ENCODE measurements at regions not wholly inside any gene's neighbourhood (a gene's known extent, or its start where the extent isn't known, plus 50 kb on each side); places are given as distances from the start of the nearest gene placed in this dataset.
A peak's percentile ranks its signal among the peaks of the same experiment; 100 is the strongest.

DNA sequence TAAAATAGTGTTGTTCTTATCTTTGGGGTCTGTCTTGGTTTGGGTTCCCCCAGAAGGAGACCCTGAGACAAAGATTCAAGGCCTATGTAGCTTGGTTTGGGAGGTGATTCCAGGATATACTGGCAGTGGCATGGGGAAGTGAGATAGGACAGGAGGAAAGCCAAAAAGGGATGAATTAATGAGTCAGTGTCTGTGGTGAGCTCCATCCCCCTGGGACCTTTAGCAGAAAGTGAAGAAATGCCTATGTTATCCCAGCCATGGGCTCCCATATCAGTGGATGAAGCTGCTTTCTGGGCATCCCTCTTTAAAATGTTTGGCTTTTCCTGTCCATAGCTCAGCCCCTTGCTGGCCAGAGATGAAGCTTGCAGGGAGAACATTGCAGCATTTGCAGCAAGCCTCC lies 217.0 kb upstream of the CTBP2 start:
- TF ChIP-seq, protein P1, sequence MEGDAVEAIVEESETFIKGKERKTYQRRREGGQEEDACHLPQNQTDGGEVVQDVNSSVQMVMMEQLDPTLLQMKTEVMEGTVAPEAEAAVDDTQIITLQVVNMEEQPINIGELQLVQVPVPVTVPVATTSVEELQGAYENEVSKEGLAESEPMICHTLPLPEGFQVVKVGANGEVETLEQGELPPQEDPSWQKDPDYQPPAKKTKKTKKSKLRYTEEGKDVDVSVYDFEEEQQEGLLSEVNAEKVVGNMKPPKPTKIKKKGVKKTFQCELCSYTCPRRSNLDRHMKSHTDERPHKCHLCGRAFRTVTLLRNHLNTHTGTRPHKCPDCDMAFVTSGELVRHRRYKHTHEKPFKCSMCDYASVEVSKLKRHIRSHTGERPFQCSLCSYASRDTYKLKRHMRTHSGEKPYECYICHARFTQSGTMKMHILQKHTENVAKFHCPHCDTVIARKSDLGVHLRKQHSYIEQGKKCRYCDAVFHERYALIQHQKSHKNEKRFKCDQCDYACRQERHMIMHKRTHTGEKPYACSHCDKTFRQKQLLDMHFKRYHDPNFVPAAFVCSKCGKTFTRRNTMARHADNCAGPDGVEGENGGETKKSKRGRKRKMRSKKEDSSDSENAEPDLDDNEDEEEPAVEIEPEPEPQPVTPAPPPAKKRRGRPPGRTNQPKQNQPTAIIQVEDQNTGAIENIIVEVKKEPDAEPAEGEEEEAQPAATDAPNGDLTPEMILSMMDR (IDR thresholded peaks at IDR 0.05; ENCODE audit: insufficient read depth, low read length, poor library complexity, severe bottlenecking), result no peak
- no peak overlapping the region for H3K4me3 ChIP-seq (ENCODE audit: low read depth, low read length)
- DNase-seq (ENCODE audit: low read depth), result no peak
- H3K36me3 ChIP-seq (ENCODE audit: control insufficient read depth, insufficient read depth, low read length), result no peaks in the 10 kb centered on the region
- H3K27me3 ChIP-seq (ENCODE audit: control insufficient read depth, insufficient read depth, low read length), result no peaks in the 10 kb centered on the region

DNA sequence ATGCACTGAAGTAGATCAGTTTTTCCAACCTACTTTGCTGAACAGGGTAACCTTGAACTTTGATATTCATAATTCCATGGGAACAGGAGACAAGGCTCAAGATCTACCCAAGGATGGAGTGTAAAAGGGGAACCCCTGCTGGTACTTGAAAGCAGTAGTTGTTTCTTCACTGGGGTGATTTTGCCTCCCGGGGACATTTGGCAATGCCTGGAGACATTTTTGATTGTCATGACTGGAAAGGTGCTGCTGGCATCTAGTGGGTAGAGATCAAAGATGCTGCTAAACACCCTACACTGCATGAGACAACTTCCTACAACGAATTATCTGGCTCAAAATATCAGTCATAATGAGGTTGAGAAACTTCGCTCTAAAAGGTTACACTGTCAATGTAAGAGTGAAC lies 214.8 kb upstream of the CTBP2 start:
- H3K36me3 ChIP-seq (ENCODE audit: control insufficient read depth, insufficient read depth, low read length), result no peaks in the 10 kb centered on the region
- H3K27me3 ChIP-seq (ENCODE audit: control insufficient read depth, insufficient read depth, low read length), result no peaks in the 10 kb centered on the region
- TF ChIP-seq, protein P1 (IDR thresholded peaks at IDR 0.05; ENCODE audit: insufficient read depth, low read length, poor library complexity, severe bottlenecking), result peak; percentile 34
- no peak overlapping the region for H3K4me3 ChIP-seq (ENCODE audit: low read depth, low read length)
- DNase-seq (ENCODE audit: low read depth), result peak; percentile 5

DNA sequence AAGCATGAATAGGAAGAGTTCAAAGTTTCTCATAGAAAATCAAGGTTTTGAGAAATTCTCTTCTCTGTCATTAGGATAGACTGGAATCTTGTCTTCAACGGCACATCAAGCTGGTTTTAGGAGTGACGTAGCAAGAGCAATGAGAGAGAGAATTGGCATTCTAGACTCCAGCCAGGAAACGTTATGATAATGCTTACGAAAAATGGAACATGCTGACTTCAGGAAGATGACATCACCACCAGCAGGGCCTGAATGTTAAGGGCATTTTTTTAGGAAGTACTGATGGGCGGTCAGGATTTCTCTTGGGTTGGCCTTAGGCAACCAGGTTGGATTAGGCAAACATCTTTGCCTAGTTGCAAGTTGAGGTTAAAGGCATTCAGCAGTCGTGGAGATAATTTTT lies 213.2 kb upstream of the CTBP2 start:
- no peak for DNase-seq (ENCODE audit: low read depth)
- H3K27me3 ChIP-seq (ENCODE audit: control insufficient read depth, insufficient read depth, low read length), result no peaks in the 10 kb centered on the region
- H3K4me3 ChIP-seq (ENCODE audit: low read depth, low read length), result no peak overlapping the region
- H3K36me3 ChIP-seq (ENCODE audit: control insufficient read depth, insufficient read depth, low read length), result no peaks in the 10 kb centered on the region
- TF ChIP-seq, protein P1 (IDR thresholded peaks at IDR 0.05; ENCODE audit: insufficient read depth, low read length, poor library complexity, severe bottlenecking), result no peak

DNA sequence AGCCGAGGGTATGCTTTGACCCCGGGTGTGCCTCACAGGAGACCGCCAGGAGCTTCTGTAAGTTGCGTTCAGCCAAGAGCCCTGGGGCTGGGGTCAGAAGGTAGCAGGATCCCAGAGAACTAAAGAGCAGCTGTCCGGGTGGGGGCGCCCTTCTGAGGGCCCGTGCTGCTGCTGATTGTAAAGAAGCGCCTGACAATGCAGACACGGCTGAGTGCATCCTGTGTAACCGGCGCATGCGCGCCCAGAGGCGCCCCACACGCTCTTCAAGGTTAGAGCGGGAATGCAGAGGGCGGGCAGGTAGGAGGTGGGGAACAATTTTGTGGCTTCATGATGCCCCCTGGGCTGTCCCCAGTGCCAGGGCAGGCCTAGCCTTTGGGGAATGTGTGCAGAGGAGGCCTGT lies 210.2 kb upstream of the CTBP2 start:
- H3K27me3 ChIP-seq (ENCODE audit: control insufficient read depth, insufficient read depth, low read length), result no peaks in the 10 kb centered on the region
- TF ChIP-seq, protein P1 (IDR thresholded peaks at IDR 0.05; ENCODE audit: insufficient read depth, low read length, poor library complexity, severe bottlenecking), result peak; percentile 29
- DNase-seq (ENCODE audit: low read depth), result no peak

DNA sequence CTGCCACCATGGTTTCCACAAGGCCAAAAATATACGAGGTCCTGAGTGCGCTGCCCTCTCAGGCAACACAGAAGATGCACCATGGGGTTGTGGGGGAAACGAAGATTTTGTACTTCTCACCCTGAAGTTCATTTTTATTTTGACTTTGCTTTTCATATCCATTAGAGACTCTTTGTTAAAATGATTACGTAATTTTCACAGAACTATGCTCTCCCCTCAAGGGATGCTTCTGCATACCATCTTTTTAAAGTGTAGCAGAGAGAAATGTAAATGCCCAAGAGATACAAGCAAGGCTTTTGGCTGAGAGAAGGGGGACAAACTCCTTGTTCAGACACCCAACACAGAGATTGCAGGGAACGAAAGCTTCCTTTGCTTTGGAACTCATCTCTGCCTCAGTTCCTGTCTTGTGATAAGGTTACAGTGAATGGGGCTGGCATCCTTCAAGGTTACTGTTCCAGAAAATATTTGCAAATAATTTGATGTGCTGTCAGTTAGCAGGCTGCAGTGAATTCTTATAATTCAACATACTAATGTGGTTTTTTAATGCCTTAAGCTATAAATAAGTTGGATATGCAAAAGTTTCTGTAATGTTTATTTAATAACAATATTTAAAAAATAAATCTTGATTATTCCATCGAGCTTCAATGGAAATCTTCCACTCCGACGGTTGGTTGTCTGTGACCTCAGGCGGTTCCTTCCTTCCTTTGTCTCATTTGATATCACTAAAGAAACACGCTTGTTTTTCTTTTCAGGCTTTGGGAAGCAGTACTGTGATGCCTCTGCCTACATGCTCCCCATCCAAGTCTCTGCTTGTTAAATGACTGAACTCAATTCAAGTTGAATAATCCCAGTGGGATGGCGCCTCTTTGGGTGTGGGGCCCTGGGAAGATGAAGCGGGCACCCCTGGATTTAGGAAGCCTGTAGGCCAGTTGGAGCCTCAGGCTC lies 209.3 kb upstream of the CTBP2 start:
- H3K36me3 ChIP-seq (ENCODE audit: control insufficient read depth, insufficient read depth, low read length), result no peaks in the 10 kb centered on the region
- TF ChIP-seq, protein P1 (IDR thresholded peaks at IDR 0.05; ENCODE audit: insufficient read depth, low read length, poor library complexity, severe bottlenecking), result no peak
- H3K4me3 ChIP-seq (ENCODE audit: low read depth, low read length), result no peak overlapping the region
- H3K27me3 ChIP-seq (ENCODE audit: control insufficient read depth, insufficient read depth, low read length), result no peaks in the 10 kb centered on the region
- no peak for DNase-seq (ENCODE audit: low read depth)

More for the DNA sequence above, 210.2 kb upstream of the CTBP2 start:
- Histone ChIP-seq H3K36me3 (ENCODE audit: control insufficient read depth, insufficient read depth, low read length) (no peaks in the 10 kb centered on the region), H3K4me3 (ENCODE audit: low read depth, low read length) (no peak overlapping the region)

Measured in kidney epithelial cell (primary cell).